ENCODE measurements at regions not wholly inside any gene's neighbourhood (a gene's known extent, or its start where the extent isn't known, plus 50 kb on each side); places are given as distances from the start of the nearest gene placed in this dataset.

DNA sequence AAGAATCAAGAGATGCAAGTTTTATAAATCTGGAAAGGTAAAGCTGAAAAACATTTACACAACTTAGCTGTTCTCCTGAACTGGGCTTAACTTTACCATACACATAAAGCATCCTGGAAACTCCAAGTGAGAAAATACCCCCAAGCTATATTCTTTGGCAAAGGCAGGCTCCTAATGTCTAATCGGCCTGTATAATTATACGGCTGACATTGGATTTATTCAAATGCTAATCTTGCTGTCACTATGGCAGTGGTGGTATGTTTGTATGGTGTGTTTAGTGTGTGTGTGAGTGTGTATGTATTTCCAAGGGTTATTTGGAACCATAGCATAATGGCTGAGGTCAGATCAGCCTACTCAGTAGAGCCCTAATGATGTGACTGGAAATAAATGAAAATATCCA is 1031.8 kb upstream of the ZEB2 start:
- Histone ChIP-seq H3K9me3 (ENCODE audit: low read length) (no peaks in the 10 kb centered on the region), H3K9ac (ENCODE audit: low read length) (no peak overlapping the region), H3K9me2 (replicated peaks; ENCODE audit: low read length) (no peaks in the 10 kb centered on the region), H3K4me3 (ENCODE audit: low read length) (no peak overlapping the region), H2AFZ (ENCODE audit: low read length) (no peak overlapping the region), H3K4me2 (ENCODE audit: low read length) (no peak overlapping the region), H4K20me1 (ENCODE audit: low read length) (no peaks in the 10 kb centered on the region), H3K27me3 (ENCODE audit: low read length) (no peaks in the 10 kb centered on the region), H3F3A (ENCODE audit: low read length, unreplicated experiment) (no peaks in the 10 kb centered on the region), H3K79me2 (ENCODE audit: low read length) (no peaks in the 10 kb centered on the region), H3K36me3 (ENCODE audit: low read depth, low read length) (no peaks in the 10 kb centered on the region), H3K27ac (ENCODE audit: low read length) (no peak overlapping the region), H3K4me1 (ENCODE audit: insufficient read depth, low read length) (no peaks in the 10 kb centered on the region)
- ChIA-PET POLR2A (ENCODE audit: unreplicated experiment) (no interaction called here), CTCF (no interaction called here)
- intact Hi-C loops (cut with micrococcal nuclease) = no loop called here
- BruUV-seq (replicated peaks) = no TSS peak
- ATAC-seq (no peak), DNase-seq (no peak)
- TF ChIP-seq EZH2 (IDR thresholded peaks at IDR 0.05; ENCODE audit: low read length, unreplicated experiment) (no peak), EZH2phosphoT487 (IDR thresholded peaks at IDR 0.05; ENCODE audit: borderline replicate concordance, low read length) (no peak), CTCF (conservative IDR thresholded peaks at IDR 0.05; ENCODE audit: low read depth, low read length) (no peak)

DNA sequence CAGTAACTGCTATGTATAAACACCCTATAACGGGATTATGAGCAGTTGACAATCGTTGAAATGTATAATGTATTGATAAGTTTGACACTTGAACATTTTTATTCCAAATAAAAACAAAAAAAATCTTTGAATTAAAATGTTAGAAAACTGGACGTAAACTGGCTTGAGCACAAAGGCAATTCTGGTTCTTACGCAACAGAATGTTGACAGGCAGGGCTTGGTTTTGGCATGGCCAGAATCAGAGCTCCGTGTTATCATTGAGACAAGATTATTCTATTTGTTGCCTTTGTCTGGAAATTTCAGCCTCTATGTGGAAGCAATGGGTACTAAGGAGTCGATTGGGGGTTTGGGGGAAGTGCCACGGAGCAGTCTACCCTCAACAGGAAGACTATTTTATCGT is 1028.6 kb upstream of the ZEB2 start:
- ChIA-PET CTCF (no interaction called here), POLR2A (ENCODE audit: unreplicated experiment) (no interaction called here)
- ATAC-seq = no peak
- Histone ChIP-seq H3F3A (ENCODE audit: low read length, unreplicated experiment) (no peaks in the 10 kb centered on the region), H3K9ac (ENCODE audit: low read length) (no peak overlapping the region), H2AFZ (ENCODE audit: low read length) (no peak overlapping the region), H3K36me3 (ENCODE audit: low read depth, low read length) (no peaks in the 10 kb centered on the region), H4K20me1 (ENCODE audit: low read length) (no peaks in the 10 kb centered on the region), H3K4me2 (ENCODE audit: low read length) (no peak overlapping the region), H3K9me2 (replicated peaks; ENCODE audit: low read length) (no peaks in the 10 kb centered on the region), H3K27ac (ENCODE audit: low read length) (no peak overlapping the region), H3K4me3 (ENCODE audit: low read length) (no peak overlapping the region), H3K79me2 (ENCODE audit: low read length) (no peaks in the 10 kb centered on the region), H3K27me3 (ENCODE audit: low read length) (no peaks in the 10 kb centered on the region), H3K9me3 (ENCODE audit: low read length) (no peaks in the 10 kb centered on the region), H3K4me1 (ENCODE audit: insufficient read depth, low read length) (0 out of 2 replicates have a peak, but pooled peaks cover under 1% of the 10 kb centered on the region)
- TF ChIP-seq CTCF (conservative IDR thresholded peaks at IDR 0.05; ENCODE audit: low read depth, low read length) = no peak
- TF ChIP-seq EZH2 (IDR thresholded peaks at IDR 0.05; ENCODE audit: low read length, unreplicated experiment) = no peak
- TF ChIP-seq EZH2phosphoT487 (IDR thresholded peaks at IDR 0.05; ENCODE audit: borderline replicate concordance, low read length) = no peak
- intact Hi-C loops (cut with micrococcal nuclease) = no loop called here
- no peak for DNase-seq
- BruUV-seq (replicated peaks) = no TSS peak

- no peaks in the 10 kb centered on the region for H3K36me3 ChIP-seq (ENCODE audit: low read depth, low read length)
- ChIA-PET POLR2A (ENCODE audit: unreplicated experiment) (no interaction called here), CTCF (no interaction called here)
- H4K20me1 ChIP-seq (ENCODE audit: low read length) = no peaks in the 10 kb centered on the region
- H2AFZ ChIP-seq (ENCODE audit: low read length) = no peak overlapping the region
- no peak overlapping the region for H3K4me3 ChIP-seq (ENCODE audit: low read length)
- H3F3A ChIP-seq (ENCODE audit: low read length, unreplicated experiment) = no peaks in the 10 kb centered on the region
- TF ChIP-seq CTCF (conservative IDR thresholded peaks at IDR 0.05; ENCODE audit: low read depth, low read length) (no peak), EZH2 (IDR thresholded peaks at IDR 0.05; ENCODE audit: low read length, unreplicated experiment) (no peak), EZH2phosphoT487 (IDR thresholded peaks at IDR 0.05; ENCODE audit: borderline replicate concordance, low read length) (no peak)
- DNase-seq (no peak), ATAC-seq (no peak)
- no peak overlapping the region for H3K4me2 ChIP-seq (ENCODE audit: low read length)
- no peaks in the 10 kb centered on the region for H3K9me3 ChIP-seq (ENCODE audit: low read length)
- no peak overlapping the region for H3K9ac ChIP-seq (ENCODE audit: low read length)
- no peaks in the 10 kb centered on the region for H3K79me2 ChIP-seq (ENCODE audit: low read length)
- intact Hi-C loops (cut with micrococcal nuclease) = no loop called here
- no peaks in the 10 kb centered on the region for H3K9me2 ChIP-seq (replicated peaks; ENCODE audit: low read length)
- no TSS peak for BruUV-seq (replicated peaks)
- H3K4me1 ChIP-seq (ENCODE audit: insufficient read depth, low read length) = peaks cover 5% of the 10 kb centered on the region; the same call in 1 of the 2 replicates
- no peak overlapping the region for H3K27ac ChIP-seq (ENCODE audit: low read length)
- H3K27me3 ChIP-seq (ENCODE audit: low read length) = no peaks in the 10 kb centered on the region
Measured at GRCh38 chr2:145547620-145548019, 1027.7 kb upstream of the ZEB2 start.

Measured in PC-3 (cell line).